ENCODE measurements at regions not wholly inside any gene's neighbourhood (a gene's known extent, or its start where the extent isn't known, plus 50 kb on each side); places are given as distances from the start of the nearest gene placed in this dataset.

DNA sequence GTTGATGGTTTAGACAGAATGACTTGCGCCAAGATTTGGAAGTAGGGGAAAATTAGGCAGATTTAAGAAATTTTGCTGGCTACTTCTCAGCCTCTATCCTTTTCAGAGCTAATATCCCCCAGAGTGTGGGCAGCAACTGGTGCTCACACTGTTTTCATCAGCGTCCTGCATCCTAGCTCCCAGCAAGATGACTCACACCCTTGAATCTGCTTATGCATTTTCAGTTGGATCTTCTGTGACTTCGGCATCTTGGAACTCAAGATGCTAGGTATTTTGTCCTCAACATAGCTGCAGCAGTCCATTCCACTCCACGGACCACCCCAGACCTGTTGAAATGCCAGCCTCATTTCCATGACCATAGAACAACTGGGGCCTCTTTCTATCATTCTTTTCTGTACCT is 336.1 kb upstream of the NR2F2 start:
- TF ChIP-seq, protein P1, sequence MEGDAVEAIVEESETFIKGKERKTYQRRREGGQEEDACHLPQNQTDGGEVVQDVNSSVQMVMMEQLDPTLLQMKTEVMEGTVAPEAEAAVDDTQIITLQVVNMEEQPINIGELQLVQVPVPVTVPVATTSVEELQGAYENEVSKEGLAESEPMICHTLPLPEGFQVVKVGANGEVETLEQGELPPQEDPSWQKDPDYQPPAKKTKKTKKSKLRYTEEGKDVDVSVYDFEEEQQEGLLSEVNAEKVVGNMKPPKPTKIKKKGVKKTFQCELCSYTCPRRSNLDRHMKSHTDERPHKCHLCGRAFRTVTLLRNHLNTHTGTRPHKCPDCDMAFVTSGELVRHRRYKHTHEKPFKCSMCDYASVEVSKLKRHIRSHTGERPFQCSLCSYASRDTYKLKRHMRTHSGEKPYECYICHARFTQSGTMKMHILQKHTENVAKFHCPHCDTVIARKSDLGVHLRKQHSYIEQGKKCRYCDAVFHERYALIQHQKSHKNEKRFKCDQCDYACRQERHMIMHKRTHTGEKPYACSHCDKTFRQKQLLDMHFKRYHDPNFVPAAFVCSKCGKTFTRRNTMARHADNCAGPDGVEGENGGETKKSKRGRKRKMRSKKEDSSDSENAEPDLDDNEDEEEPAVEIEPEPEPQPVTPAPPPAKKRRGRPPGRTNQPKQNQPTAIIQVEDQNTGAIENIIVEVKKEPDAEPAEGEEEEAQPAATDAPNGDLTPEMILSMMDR (conservative IDR thresholded peaks at IDR 0.05; ENCODE audit: low read length) = no peak
- no peak for TF ChIP-seq EZH2phosphoT487 (IDR thresholded peaks at IDR 0.05; ENCODE audit: borderline replicate concordance)
